ENCODE measurements at regions not wholly inside any gene's neighbourhood (a gene's known extent, or its start where the extent isn't known, plus 50 kb on each side); places are given as distances from the start of the nearest gene placed in this dataset.
"Not testable (repeated sequence)": the region's sequence is repeated elsewhere in the genome, so short reads cannot be mapped to it uniquely, and the experiment has no call there.

DNA sequence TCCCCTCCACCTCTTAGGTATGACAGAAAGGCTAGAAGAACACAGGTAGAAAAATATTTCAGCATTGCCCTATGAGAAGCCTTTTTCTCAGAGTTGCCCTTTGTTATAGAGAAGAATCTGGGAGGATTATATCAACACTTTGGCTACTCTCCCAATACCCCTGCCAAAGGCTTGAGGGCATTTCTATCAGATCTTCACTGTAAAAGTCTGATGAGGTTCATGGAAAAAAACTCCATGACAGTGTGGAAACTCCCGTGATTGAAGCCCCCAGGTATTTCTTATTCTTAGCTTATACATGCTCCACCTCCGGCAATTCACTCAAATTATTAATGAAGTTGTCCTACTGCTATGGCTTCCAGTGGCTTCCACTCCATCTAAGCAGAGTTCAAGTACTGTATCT lies 753.6 kb downstream of the CENPC start:
- CTCF ChIA-PET = no interaction called here
- Histone ChIP-seq H3K4me3 (ENCODE audit: low read depth in 2 of 2, low read length in 2 of 2) (no peak overlapping the region), H3K4me1 (ENCODE audit: control insufficient read depth, insufficient read depth, low read length) (no peaks in the 10 kb centered on the region), H3K27ac (ENCODE audit: low read length) (no peak overlapping the region), H3K27me3 (ENCODE audit: control insufficient read depth, insufficient read depth, low read length) (no peaks in the 10 kb centered on the region), H3K36me3 (ENCODE audit: control insufficient read depth, insufficient read depth, low read length) (no peaks in the 10 kb centered on the region), H3K9me3 (ENCODE audit: control insufficient read depth, insufficient read depth, low read depth, low read length) (no peaks in the 10 kb centered on the region)
- intact Hi-C loops (cut with micrococcal nuclease; ENCODE audit: unreplicated experiment) = no loop called here
- no TSS peak for BruUV-seq (replicated peaks)
- no peak for ATAC-seq
- DNase-seq (ENCODE audit: low read depth, low spot score) = no peak
- in situ Hi-C loops (cut with HindIII; ENCODE audit: low pct_unique_long_range_greater_than_20kb, low sequenced_read_pairs) = no loop called here
- TF ChIP-seq POLR2AphosphoS5 (IDR thresholded peaks at IDR 0.05; ENCODE audit: low read depth, low read length) = no peak
- TF ChIP-seq, protein P1, sequence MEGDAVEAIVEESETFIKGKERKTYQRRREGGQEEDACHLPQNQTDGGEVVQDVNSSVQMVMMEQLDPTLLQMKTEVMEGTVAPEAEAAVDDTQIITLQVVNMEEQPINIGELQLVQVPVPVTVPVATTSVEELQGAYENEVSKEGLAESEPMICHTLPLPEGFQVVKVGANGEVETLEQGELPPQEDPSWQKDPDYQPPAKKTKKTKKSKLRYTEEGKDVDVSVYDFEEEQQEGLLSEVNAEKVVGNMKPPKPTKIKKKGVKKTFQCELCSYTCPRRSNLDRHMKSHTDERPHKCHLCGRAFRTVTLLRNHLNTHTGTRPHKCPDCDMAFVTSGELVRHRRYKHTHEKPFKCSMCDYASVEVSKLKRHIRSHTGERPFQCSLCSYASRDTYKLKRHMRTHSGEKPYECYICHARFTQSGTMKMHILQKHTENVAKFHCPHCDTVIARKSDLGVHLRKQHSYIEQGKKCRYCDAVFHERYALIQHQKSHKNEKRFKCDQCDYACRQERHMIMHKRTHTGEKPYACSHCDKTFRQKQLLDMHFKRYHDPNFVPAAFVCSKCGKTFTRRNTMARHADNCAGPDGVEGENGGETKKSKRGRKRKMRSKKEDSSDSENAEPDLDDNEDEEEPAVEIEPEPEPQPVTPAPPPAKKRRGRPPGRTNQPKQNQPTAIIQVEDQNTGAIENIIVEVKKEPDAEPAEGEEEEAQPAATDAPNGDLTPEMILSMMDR (IDR thresholded peaks at IDR 0.05) = no peak
- TF ChIP-seq, protein P2, sequence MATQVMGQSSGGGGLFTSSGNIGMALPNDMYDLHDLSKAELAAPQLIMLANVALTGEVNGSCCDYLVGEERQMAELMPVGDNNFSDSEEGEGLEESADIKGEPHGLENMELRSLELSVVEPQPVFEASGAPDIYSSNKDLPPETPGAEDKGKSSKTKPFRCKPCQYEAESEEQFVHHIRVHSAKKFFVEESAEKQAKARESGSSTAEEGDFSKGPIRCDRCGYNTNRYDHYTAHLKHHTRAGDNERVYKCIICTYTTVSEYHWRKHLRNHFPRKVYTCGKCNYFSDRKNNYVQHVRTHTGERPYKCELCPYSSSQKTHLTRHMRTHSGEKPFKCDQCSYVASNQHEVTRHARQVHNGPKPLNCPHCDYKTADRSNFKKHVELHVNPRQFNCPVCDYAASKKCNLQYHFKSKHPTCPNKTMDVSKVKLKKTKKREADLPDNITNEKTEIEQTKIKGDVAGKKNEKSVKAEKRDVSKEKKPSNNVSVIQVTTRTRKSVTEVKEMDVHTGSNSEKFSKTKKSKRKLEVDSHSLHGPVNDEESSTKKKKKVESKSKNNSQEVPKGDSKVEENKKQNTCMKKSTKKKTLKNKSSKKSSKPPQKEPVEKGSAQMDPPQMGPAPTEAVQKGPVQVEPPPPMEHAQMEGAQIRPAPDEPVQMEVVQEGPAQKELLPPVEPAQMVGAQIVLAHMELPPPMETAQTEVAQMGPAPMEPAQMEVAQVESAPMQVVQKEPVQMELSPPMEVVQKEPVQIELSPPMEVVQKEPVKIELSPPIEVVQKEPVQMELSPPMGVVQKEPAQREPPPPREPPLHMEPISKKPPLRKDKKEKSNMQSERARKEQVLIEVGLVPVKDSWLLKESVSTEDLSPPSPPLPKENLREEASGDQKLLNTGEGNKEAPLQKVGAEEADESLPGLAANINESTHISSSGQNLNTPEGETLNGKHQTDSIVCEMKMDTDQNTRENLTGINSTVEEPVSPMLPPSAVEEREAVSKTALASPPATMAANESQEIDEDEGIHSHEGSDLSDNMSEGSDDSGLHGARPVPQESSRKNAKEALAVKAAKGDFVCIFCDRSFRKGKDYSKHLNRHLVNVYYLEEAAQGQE (IDR thresholded peaks at IDR 0.05; ENCODE audit: insufficient read depth in 1 of 2, low read depth in 2 of 2, low read length in 1 of 2) = no peak
- TF ChIP-seq TCF7L2 (IDR thresholded peaks at IDR 0.05; ENCODE audit: low read depth, low read length) = no peak
- no peak for TF ChIP-seq SIN3A (IDR thresholded peaks at IDR 0.05; ENCODE audit: borderline replicate concordance, insufficient read depth, low read depth, low read length)
- POLR2A ChIA-PET = no interaction called here

DNA sequence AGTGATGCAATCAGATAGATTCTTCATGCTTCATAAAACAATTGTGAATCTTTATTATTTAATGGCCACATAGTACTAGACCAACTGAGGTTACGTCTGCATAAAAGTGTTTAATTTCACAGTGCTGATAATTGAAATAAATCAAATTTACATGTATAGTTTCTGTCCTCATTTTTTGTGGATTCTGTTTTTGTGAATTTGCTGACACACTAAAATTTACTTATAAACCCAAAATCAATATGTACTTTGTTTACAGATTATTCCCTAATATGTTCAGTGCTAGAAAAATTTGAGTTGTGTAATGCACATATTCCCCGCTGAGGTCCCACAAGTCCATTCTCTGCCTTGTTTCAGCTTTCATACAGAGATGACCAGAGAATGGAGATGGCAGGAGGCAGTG lies 759.8 kb downstream of the CENPC start:
- TF ChIP-seq TCF7L2 (IDR thresholded peaks at IDR 0.05; ENCODE audit: low read depth, low read length) (no peak), SIN3A (IDR thresholded peaks at IDR 0.05; ENCODE audit: borderline replicate concordance, insufficient read depth, low read depth, low read length) (no peak), POLR2AphosphoS5 (IDR thresholded peaks at IDR 0.05; ENCODE audit: low read depth, low read length) (no peak)
- TF ChIP-seq, protein P1 (IDR thresholded peaks at IDR 0.05) = no peak
- TF ChIP-seq, protein P2 (IDR thresholded peaks at IDR 0.05; ENCODE audit: insufficient read depth in 1 of 2, low read depth in 2 of 2, low read length in 1 of 2) = no peak
- Histone ChIP-seq H3K4me1 (ENCODE audit: control insufficient read depth, insufficient read depth, low read length) (no peaks in the 10 kb centered on the region), H3K27ac (ENCODE audit: low read length) (no peak overlapping the region), H3K27me3 (ENCODE audit: control insufficient read depth, insufficient read depth, low read length) (no peaks in the 10 kb centered on the region), H3K4me3 (ENCODE audit: low read depth in 2 of 2, low read length in 2 of 2) (no peak overlapping the region), H3K9me3 (ENCODE audit: control insufficient read depth, insufficient read depth, low read depth, low read length) (no peaks in the 10 kb centered on the region), H3K36me3 (ENCODE audit: control insufficient read depth, insufficient read depth, low read length) (no peaks in the 10 kb centered on the region)
- DNase-seq (ENCODE audit: low read depth, low spot score) (no peak), ATAC-seq (no peak)
- ChIA-PET CTCF (no interaction called here), POLR2A (no interaction called here)
- BruUV-seq (replicated peaks) = no TSS peak
- in situ Hi-C loops (cut with HindIII; ENCODE audit: low pct_unique_long_range_greater_than_20kb, low sequenced_read_pairs) = no loop called here
- intact Hi-C loops (cut with micrococcal nuclease; ENCODE audit: unreplicated experiment) = no loop called here

DNA sequence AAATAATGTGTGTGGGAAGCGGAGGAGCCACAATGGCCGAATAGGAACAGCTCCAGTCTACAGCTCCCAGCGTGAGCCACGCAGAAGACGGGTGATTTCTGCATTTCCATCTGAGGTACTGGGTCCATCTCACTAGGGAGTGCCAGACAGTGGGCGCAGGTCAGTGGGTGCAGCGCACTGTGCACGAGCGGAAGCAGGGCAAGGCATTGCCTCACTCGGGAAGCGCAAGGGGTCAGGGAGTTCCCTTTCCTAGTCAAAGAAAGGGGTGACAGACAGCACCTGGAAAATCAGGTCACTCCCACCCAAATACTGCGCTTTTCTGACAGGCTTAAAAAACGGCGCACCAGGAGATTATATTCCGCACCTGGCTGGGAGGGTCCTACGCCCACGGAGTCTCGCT lies 762.6 kb downstream of the CENPC start:
- intact Hi-C loops (cut with micrococcal nuclease; ENCODE audit: unreplicated experiment); H3K27me3 ChIP-seq (ENCODE audit: control insufficient read depth, insufficient read depth, low read length); H3K4me3 ChIP-seq (ENCODE audit: low read depth in 2 of 2, low read length in 2 of 2); BruUV-seq (replicated peaks); ATAC-seq; H3K9me3 ChIP-seq (ENCODE audit: control insufficient read depth, insufficient read depth, low read depth, low read length); H3K4me1 ChIP-seq (ENCODE audit: control insufficient read depth, insufficient read depth, low read length); POLR2A ChIA-PET; H3K36me3 ChIP-seq (ENCODE audit: control insufficient read depth, insufficient read depth, low read length); CTCF ChIA-PET; in situ Hi-C loops (cut with HindIII; ENCODE audit: low pct_unique_long_range_greater_than_20kb, low sequenced_read_pairs); H3K27ac ChIP-seq (ENCODE audit: low read length); DNase-seq (ENCODE audit: low read depth, low spot score): not testable (repeated sequence)

Measured in Panc1 (cell line).